Colonic mucosa (tissue), 4 donors: ENCODE measurements at regions not wholly inside any gene's neighbourhood (a gene's known extent, or its start where the extent isn't known, plus 50 kb on each side); places are given as distances from the start of the nearest gene placed in this dataset.

Experiments
- DNase-seq: peaks from one replicate; pipeline ENCODE4 v3.0.0-alpha.2; 2020
- H3K27ac ChIP-seq: fragments of 200-600 bp; one replicate; pipeline ENCODE4 v1.8.0; 2021
- H3K27me3 ChIP-seq: fragments of 200-600 bp; one replicate; pipeline ENCODE4 v1.8.0; 2021
- H3K36me3 ChIP-seq: fragments of 200-600 bp; one replicate; pipeline ENCODE4 v1.8.0; 2021
- H3K4me1 ChIP-seq: fragments of 200-600 bp; one replicate; pipeline ENCODE4 v1.8.0; 2021; ENCODE audit warnings: mild to moderate bottlenecking
- H3K4me3 ChIP-seq: fragments of 200-600 bp; one replicate; pipeline ENCODE4 v1.8.0; 2021
- H3K9ac ChIP-seq, 2 donors: one replicate each; pipeline ENCODE4 v1.7.0; 2013; ENCODE audit warnings: control low read depth in 2 of 2, low read depth in 2 of 2, low read length in 2 of 2
- H3K9me3 ChIP-seq: fragments of 200-600 bp; one replicate; pipeline ENCODE4 v1.8.0; 2021
- CTCF ChIP-seq: fragments of 200-600 bp; IDR thresholded peaks from one replicate; pipeline ENCODE4 v1.8.0; 2022; ENCODE audit warnings: antibody characterized with exemption, mild to moderate bottlenecking
- intact Hi-C: fragments of 100-400 bp; cut with DNase I; formaldehyde crosslinking; loops from one replicate; pipeline ENCODE4 v1.14.1; 2022
- donor health status: healthy.
- donor health status: DM: no; HTN: no; CAD: no.
- donor health status: DM: no; HTN: no; CAD: no.

- Histone ChIP-seq H3K9me3 (no peaks in the 10 kb centered on the region), H3K36me3 (no peaks in the 10 kb centered on the region), H3K27ac (no peak overlapping the region), H3K27me3 (no peaks in the 10 kb centered on the region), H3K4me1 (no peaks in the 10 kb centered on the region), H3K9ac (no peak overlapping the region), H3K4me3 (no peak overlapping the region)
- intact Hi-C loops, result no loop called here
- no peak for DNase-seq
- TF ChIP-seq CTCF, result no peak
Measured at GRCh38 chr1:98404866-98405265, 256.7 kb upstream of the SNX7 start.

GRCh38 chr1:98403963-98404480 lies 257.5 kb upstream of the SNX7 start:
- no peaks in the 10 kb centered on the region for H3K9me3 ChIP-seq
- no peak overlapping the region for H3K9ac ChIP-seq
- H3K4me3 ChIP-seq, result no peak overlapping the region
- no peaks in the 10 kb centered on the region for H3K36me3 ChIP-seq
- no peaks in the 10 kb centered on the region for H3K4me1 ChIP-seq
- DNase-seq, result no peak
- H3K27ac ChIP-seq, result no peak overlapping the region
- no peaks in the 10 kb centered on the region for H3K27me3 ChIP-seq
- TF ChIP-seq CTCF, result no peak
- intact Hi-C loops, result no loop called here

GRCh38 chr1:98402860-98403259 lies 258.7 kb upstream of the SNX7 start:
- no peak overlapping the region for H3K4me3 ChIP-seq
- no peaks in the 10 kb centered on the region for H3K36me3 ChIP-seq
- no peak for DNase-seq
- H3K27ac ChIP-seq, result no peak overlapping the region
- H3K9ac ChIP-seq, result no peak overlapping the region
- H3K27me3 ChIP-seq, result no peaks in the 10 kb centered on the region
- intact Hi-C loops, result no loop called here
- no peaks in the 10 kb centered on the region for H3K9me3 ChIP-seq
- H3K4me1 ChIP-seq, result no peaks in the 10 kb centered on the region
- TF ChIP-seq CTCF, result no peak

GRCh38 chr1:98400446-98400845 lies 261.1 kb upstream of the SNX7 start:
- Histone ChIP-seq H3K27me3 (no peaks in the 10 kb centered on the region), H3K36me3 (no peaks in the 10 kb centered on the region), H3K27ac (no peak overlapping the region), H3K9ac (no peak overlapping the region), H3K9me3 (no peaks in the 10 kb centered on the region), H3K4me1 (no peaks in the 10 kb centered on the region), H3K4me3 (no peak overlapping the region)
- DNase-seq, result no peak
- no peak for TF ChIP-seq CTCF
- intact Hi-C loops, result no loop called here

- no peak overlapping the region for H3K27ac ChIP-seq
- no peak overlapping the region for H3K4me3 ChIP-seq
- intact Hi-C loops, result no loop called here
- DNase-seq, result no peak
- TF ChIP-seq CTCF, result no peak
- H3K36me3 ChIP-seq, result no peaks in the 10 kb centered on the region
- no peaks in the 10 kb centered on the region for H3K27me3 ChIP-seq
- H3K9me3 ChIP-seq, result no peaks in the 10 kb centered on the region
- no peaks in the 10 kb centered on the region for H3K4me1 ChIP-seq
- H3K9ac ChIP-seq, result no peak overlapping the region
Measured at GRCh38 chr1:98399218-98399617, 262.3 kb upstream of the SNX7 start.

- intact Hi-C loops, result no loop called here
- Histone ChIP-seq H3K4me1 (no peaks in the 10 kb centered on the region), H3K9ac (no peak overlapping the region), H3K27ac (no peak overlapping the region), H3K4me3 (no peak overlapping the region), H3K27me3 (no peaks in the 10 kb centered on the region), H3K36me3 (no peaks in the 10 kb centered on the region), H3K9me3 (no peaks in the 10 kb centered on the region)
- no peak for TF ChIP-seq CTCF
- no peak for DNase-seq
Measured at GRCh38 chr1:98398649-98399048, 262.9 kb upstream of the SNX7 start.
